Activated naive CD8-positive, alpha-beta T cell treated with anti-CD3 and anti-CD28 coated beads for 36 hours (primary cell): ENCODE measurements at regions not wholly inside any gene's neighbourhood (a gene's known extent, or its start where the extent isn't known, plus 50 kb on each side); places are given as distances from the start of the nearest gene placed in this dataset.
"Not testable (repeated sequence)": the region's sequence is repeated elsewhere in the genome, so short reads cannot be mapped to it uniquely, and the experiment has no call there.

Experiments
- DNase-seq: peaks from one replicate; pipeline ENCODE4 v3.0.0; 2021
- H3K27ac Mint-ChIP-seq: one replicate; pipeline ENCODE4 v1.8.0; 2022; ENCODE audit warnings: mild to moderate bottlenecking, moderate library complexity, mixed read lengths
- H3K27me3 Mint-ChIP-seq: one replicate; pipeline ENCODE4 v1.8.0; 2022; ENCODE audit warnings: mild to moderate bottlenecking, mixed read lengths
- H3K36me3 Mint-ChIP-seq: one replicate; pipeline ENCODE4 v1.8.0; 2021; ENCODE audit warnings: mild to moderate bottlenecking, mixed read lengths
- H3K4me1 Mint-ChIP-seq: one replicate; pipeline ENCODE4 v1.8.0; 2021; ENCODE audit warnings: mixed read lengths
- H3K4me3 Mint-ChIP-seq: one replicate; pipeline ENCODE4 v1.8.0; 2022; ENCODE audit warnings: mild to moderate bottlenecking, moderate library complexity, mixed read lengths
- H3K9me3 Mint-ChIP-seq: one replicate; pipeline ENCODE4 v1.8.0; 2022; ENCODE audit warnings: mixed read lengths

GRCh38 chr3:95237783-95238182 lies 1174.9 kb downstream of the NSUN3 start:
- H3K4me3 Mint-ChIP-seq: no peak overlapping the region
- DNase-seq: no peak
- H3K4me1 Mint-ChIP-seq: no peaks in the 10 kb centered on the region
- H3K27ac Mint-ChIP-seq: no peak overlapping the region
- no peaks in the 10 kb centered on the region for H3K27me3 Mint-ChIP-seq
- H3K36me3 Mint-ChIP-seq: no peaks in the 10 kb centered on the region
- no peaks in the 10 kb centered on the region for H3K9me3 Mint-ChIP-seq

GRCh38 chr3:95240395-95240794 lies 1177.5 kb downstream of the NSUN3 start:
- H3K9me3 Mint-ChIP-seq: no peaks in the 10 kb centered on the region
- no peaks in the 10 kb centered on the region for H3K27me3 Mint-ChIP-seq
- no peaks in the 10 kb centered on the region for H3K4me1 Mint-ChIP-seq
- no peak overlapping the region for H3K4me3 Mint-ChIP-seq
- H3K27ac Mint-ChIP-seq: no peak overlapping the region
- H3K36me3 Mint-ChIP-seq: no peaks in the 10 kb centered on the region
- DNase-seq: no peak

GRCh38 chr3:95241256-95241655 lies 1178.4 kb downstream of the NSUN3 start:
- not testable (repeated sequence) for H3K36me3 Mint-ChIP-seq, H3K4me3 Mint-ChIP-seq, H3K27me3 Mint-ChIP-seq, H3K9me3 Mint-ChIP-seq, DNase-seq, H3K4me1 Mint-ChIP-seq, H3K27ac Mint-ChIP-seq

- H3K27me3 Mint-ChIP-seq: no peaks in the 10 kb centered on the region
- no peak overlapping the region for H3K4me3 Mint-ChIP-seq
- no peak for DNase-seq
- no peaks in the 10 kb centered on the region for H3K4me1 Mint-ChIP-seq
- no peaks in the 10 kb centered on the region for H3K36me3 Mint-ChIP-seq
- no peak overlapping the region for H3K27ac Mint-ChIP-seq
- peaks cover 3% of the 10 kb centered on the region for H3K9me3 Mint-ChIP-seq
Measured at GRCh38 chr3:95246413-95246812, 1183.6 kb downstream of the NSUN3 start.

GRCh38 chr3:95254061-95254460 lies 1191.2 kb downstream of the NSUN3 start:
- no peaks in the 10 kb centered on the region for H3K36me3 Mint-ChIP-seq
- H3K27me3 Mint-ChIP-seq: no peaks in the 10 kb centered on the region
- DNase-seq: no peak
- no peaks in the 10 kb centered on the region for H3K4me1 Mint-ChIP-seq
- peaks cover 6% of the 10 kb centered on the region for H3K9me3 Mint-ChIP-seq
- H3K27ac Mint-ChIP-seq: no peak overlapping the region
- H3K4me3 Mint-ChIP-seq: no peak overlapping the region

GRCh38 chr3:95254758-95255157 lies 1191.9 kb downstream of the NSUN3 start:
- Mint-ChIP-seq H3K27ac (no peak overlapping the region), H3K36me3 (no peaks in the 10 kb centered on the region), H3K4me1 (no peaks in the 10 kb centered on the region), H3K27me3 (no peaks in the 10 kb centered on the region), H3K9me3 (peaks cover 6% of the 10 kb centered on the region), H3K4me3 (no peak overlapping the region)
- no peak for DNase-seq

GRCh38 chr3:95265129-95265528 lies 1202.3 kb downstream of the NSUN3 start:
- no peaks in the 10 kb centered on the region for H3K4me1 Mint-ChIP-seq
- no peak overlapping the region for H3K4me3 Mint-ChIP-seq
- no peak overlapping the region for H3K27ac Mint-ChIP-seq
- H3K36me3 Mint-ChIP-seq: no peaks in the 10 kb centered on the region
- DNase-seq: no peak
- peaks cover 1% of the 10 kb centered on the region for H3K9me3 Mint-ChIP-seq
- no peaks in the 10 kb centered on the region for H3K27me3 Mint-ChIP-seq

- H3K9me3 Mint-ChIP-seq: no peaks in the 10 kb centered on the region
- H3K4me1 Mint-ChIP-seq: no peaks in the 10 kb centered on the region
- H3K36me3 Mint-ChIP-seq: no peaks in the 10 kb centered on the region
- no peak for DNase-seq
- H3K4me3 Mint-ChIP-seq: no peak overlapping the region
- H3K27me3 Mint-ChIP-seq: no peaks in the 10 kb centered on the region
- no peak overlapping the region for H3K27ac Mint-ChIP-seq
Measured at GRCh38 chr3:95271395-95271794, 1208.5 kb downstream of the NSUN3 start.

GRCh38 chr3:95272166-95272565 lies 1209.3 kb downstream of the NSUN3 start:
- no peak for DNase-seq
- no peaks in the 10 kb centered on the region for H3K9me3 Mint-ChIP-seq

GRCh38 chr3:95272781-95273180 lies 1209.9 kb downstream of the NSUN3 start:
- Mint-ChIP-seq H3K9me3 (no peaks in the 10 kb centered on the region), H3K4me1 (no peaks in the 10 kb centered on the region), H3K4me3 (no peak overlapping the region), H3K36me3 (no peaks in the 10 kb centered on the region), H3K27me3 (no peaks in the 10 kb centered on the region), H3K27ac (no peak overlapping the region)
- DNase-seq: no peak

More at GRCh38 chr3:95272166-95272565, 1209.3 kb downstream of the NSUN3 start:
- no peaks in the 10 kb centered on the region for H3K36me3 Mint-ChIP-seq
- no peak overlapping the region for H3K27ac Mint-ChIP-seq
- H3K4me3 Mint-ChIP-seq: no peak overlapping the region
- no peaks in the 10 kb centered on the region for H3K4me1 Mint-ChIP-seq
- no peaks in the 10 kb centered on the region for H3K27me3 Mint-ChIP-seq

- no peaks in the 10 kb centered on the region for H3K27me3 Mint-ChIP-seq
- no peak for DNase-seq
- no peaks in the 10 kb centered on the region for H3K9me3 Mint-ChIP-seq
- H3K27ac Mint-ChIP-seq: no peak overlapping the region
- H3K36me3 Mint-ChIP-seq: no peaks in the 10 kb centered on the region
- no peaks in the 10 kb centered on the region for H3K4me1 Mint-ChIP-seq
- H3K4me3 Mint-ChIP-seq: no peak overlapping the region
Measured at GRCh38 chr3:95277613-95278012, 1214.8 kb downstream of the NSUN3 start.

GRCh38 chr3:95280711-95281352 lies 1218.0 kb downstream of the NSUN3 start:
- Mint-ChIP-seq H3K27me3 (no peaks in the 10 kb centered on the region), H3K9me3 (peaks cover 1% of the 10 kb centered on the region), H3K27ac (no peak overlapping the region), H3K4me3 (no peak overlapping the region), H3K36me3 (no peaks in the 10 kb centered on the region), H3K4me1 (no peaks in the 10 kb centered on the region)
- DNase-seq: no peak

GRCh38 chr3:95289295-95289694 lies 1226.4 kb downstream of the NSUN3 start:
- H3K27me3 Mint-ChIP-seq: no peaks in the 10 kb centered on the region
- H3K36me3 Mint-ChIP-seq: no peaks in the 10 kb centered on the region
- peaks cover 4% of the 10 kb centered on the region for H3K9me3 Mint-ChIP-seq
- no peak overlapping the region for H3K4me3 Mint-ChIP-seq
- DNase-seq: no peak
- no peak overlapping the region for H3K27ac Mint-ChIP-seq
- H3K4me1 Mint-ChIP-seq: no peaks in the 10 kb centered on the region

- Mint-ChIP-seq H3K4me1 (no peaks in the 10 kb centered on the region), H3K9me3 (peaks cover 4% of the 10 kb centered on the region), H3K27me3 (no peaks in the 10 kb centered on the region), H3K4me3 (no peak overlapping the region), H3K36me3 (no peaks in the 10 kb centered on the region), H3K27ac (no peak overlapping the region)
- DNase-seq: no peak
Measured at GRCh38 chr3:95297581-95297980, 1234.7 kb downstream of the NSUN3 start.

GRCh38 chr3:95302044-95302443 lies 1239.2 kb downstream of the NSUN3 start:
- H3K27me3 Mint-ChIP-seq: no peaks in the 10 kb centered on the region
- H3K4me1 Mint-ChIP-seq: no peaks in the 10 kb centered on the region
- H3K9me3 Mint-ChIP-seq: peaks cover 1% of the 10 kb centered on the region
- H3K36me3 Mint-ChIP-seq: no peaks in the 10 kb centered on the region
- H3K4me3 Mint-ChIP-seq: no peak overlapping the region
- no peak for DNase-seq
- no peak overlapping the region for H3K27ac Mint-ChIP-seq

- H3K27me3 Mint-ChIP-seq: no peaks in the 10 kb centered on the region
- no peak for DNase-seq
- H3K4me3 Mint-ChIP-seq: no peak overlapping the region
- H3K27ac Mint-ChIP-seq: no peak overlapping the region
- H3K36me3 Mint-ChIP-seq: no peaks in the 10 kb centered on the region
- no peaks in the 10 kb centered on the region for H3K4me1 Mint-ChIP-seq
- H3K9me3 Mint-ChIP-seq: peaks cover 1% of the 10 kb centered on the region
Measured at GRCh38 chr3:95310560-95310959, 1247.7 kb downstream of the NSUN3 start.
